H1 (cell line): ENCODE measurements at regions not wholly inside any gene's neighbourhood (a gene's known extent, or its start where the extent isn't known, plus 50 kb on each side); places are given as distances from the start of the nearest gene placed in this dataset.

ENCODE experiments used
- CTCF ChIA-PET: fragments of 300-600 bp; sonication (Branson Sonifier 250); formaldehyde crosslinking; loops from one replicate; lab custom pipeline; 2021; ENCODE audit not compliant: partially characterized antibody; lab: Charles Lee
- POLR2A ChIA-PET: fragments of 300-600 bp; sonication (Branson Sonifier 250); formaldehyde crosslinking; loops from one replicate; lab custom pipeline; 2021; ENCODE audit warnings: inconsistent platforms; ENCODE audit not compliant: partially characterized antibody; lab: Charles Lee
- DNase-seq, 2 experiments: peaks; one replicate each; pipeline versions ENCODE4 v3.0.0 to v3.0.0-alpha.2; 2010 to 2022; ENCODE audit warnings: low spot score in 2 of 2, low read depth in 1 of 2, mixed read lengths in 1 of 2
- FAIRE-seq: peaks from 2 replicates; lab custom pipeline; 2011; peaks lifted over from hg19 to GRCh38; lab: Jason Lieb, UNC
- H2AFZ ChIP-seq: 2 replicates; pipeline ENCODE4 v1.8.1; 2012; ENCODE audit warnings: low read length, inconsistent platforms
- H2AK5ac ChIP-seq: 2 replicates; pipeline ENCODE4 v1.6.1; 2013; ENCODE audit warnings: low read depth, low read length
- H2BK120ac ChIP-seq: replicated peaks from 2 replicates; pipeline ENCODE3; 2013; ENCODE audit warnings: low read depth, low read length, inconsistent platforms
- H2BK12ac ChIP-seq: 2 replicates; pipeline ENCODE4 v1.6.1; 2013; ENCODE audit warnings: low read depth, low read length
- H2BK15ac ChIP-seq: 2 replicates; pipeline ENCODE4 v1.6.1; 2013; ENCODE audit warnings: low read length
- H2BK20ac ChIP-seq: 2 replicates; pipeline ENCODE4 v1.6.1; 2013; ENCODE audit warnings: low read length
- H2BK5ac ChIP-seq: 2 replicates; pipeline ENCODE4 v1.6.1; 2013; ENCODE audit warnings: low read depth, low read length
- H3K14ac ChIP-seq: 2 replicates; pipeline ENCODE4 v1.6.1; 2013; ENCODE audit warnings: inconsistent platforms; ENCODE audit not compliant: insufficient read length
- H3K18ac ChIP-seq: 2 replicates; pipeline ENCODE4 v1.6.1; 2013; ENCODE audit warnings: low read length; ENCODE audit errors: extremely low read depth
- H3K23ac ChIP-seq: 2 replicates; pipeline ENCODE4 v1.6.1; 2013; ENCODE audit warnings: inconsistent platforms; ENCODE audit not compliant: insufficient read length
- H3K23me2 ChIP-seq: 2 replicates; pipeline ENCODE4 v1.6.1; 2013; ENCODE audit warnings: low read depth, low read length
- H3K27ac ChIP-seq: 2 replicates; pipeline ENCODE4 v1.6.1; 2011; ENCODE audit warnings: low read depth, low read length, inconsistent platforms
- H3K27me3 ChIP-seq, 4 experiments: replicated peaks in 1 of 4; 1 replicate in 1 of 4; 2 replicates in 3 of 4; pipeline versions ENCODE4 v1.6.1 to v1.8.1; 2011 to 2013; ENCODE audit warnings: low read length in 3 of 4, mild to moderate bottlenecking in 3 of 4, inconsistent platforms in 2 of 4, mixed read lengths in 2 of 4, moderate library complexity in 1 of 4; ENCODE audit not compliant: control insufficient read depth in 3 of 4, insufficient read depth in 3 of 4; ENCODE audit errors: extremely low read depth in 1 of 4
- H3K36me3 ChIP-seq, 4 experiments: 2 replicates each; pipeline versions ENCODE4 v1.6.1 to v1.8.1; 2011 to 2013; ENCODE audit warnings: mild to moderate bottlenecking in 4 of 4, low read length in 3 of 4, moderate library complexity in 2 of 4, control low read depth in 1 of 4, inconsistent platforms in 1 of 4; ENCODE audit not compliant: insufficient read depth in 4 of 4, control insufficient read depth in 2 of 4
- H3K4ac ChIP-seq: replicated peaks from 2 replicates; pipeline ENCODE3; 2013; ENCODE audit warnings: low read length, low read depth, mixed read lengths, inconsistent platforms; ENCODE audit not compliant: insufficient read length
- H3K4me1 ChIP-seq, 4 experiments: replicated peaks in 1 of 4; 1 replicate in 1 of 4; 2 replicates in 3 of 4; pipeline versions ENCODE4 v1.6.1 to v1.8.1; 2011 to 2013; ENCODE audit warnings: low read length in 3 of 4, inconsistent platforms in 2 of 4, mixed read lengths in 1 of 4; ENCODE audit not compliant: insufficient read depth in 4 of 4, control insufficient read depth in 3 of 4
- H3K4me2 ChIP-seq, 2 experiments: 2 replicates each; pipeline versions ENCODE4 v1.6.1 to v1.8.1; 2011 to 2013; ENCODE audit warnings: low read depth in 2 of 2, low read length in 2 of 2, control low read depth in 1 of 2, inconsistent platforms in 1 of 2, mild to moderate bottlenecking in 1 of 2; ENCODE audit not compliant: insufficient read depth in 1 of 2
- H3K4me3 ChIP-seq, 4 experiments: fragments of 200-600, 300-600 bp in 1 of 4; sonication (generic), shearing (Covaris generic), sonication (Bioruptor Twin) in 1 of 4; 2 replicates each; pipeline versions ENCODE4 v1.5.1 to v1.8.1; 2011 to 2016; ENCODE audit warnings: low read length in 4 of 4, low read depth in 3 of 4, control low read depth in 2 of 4, inconsistent platforms in 2 of 4, mild to moderate bottlenecking in 2 of 4, mixed read lengths in 1 of 4, moderate library complexity in 1 of 4; ENCODE audit not compliant: insufficient read depth in 2 of 4; ENCODE audit errors: extremely low read depth in 1 of 4
- H3K56ac ChIP-seq: replicated peaks from 2 replicates; pipeline ENCODE3; 2013; ENCODE audit warnings: low read depth, mild to moderate bottlenecking, mixed read lengths, low read length, inconsistent platforms; ENCODE audit not compliant: insufficient read length
- H3K79me1 ChIP-seq: 2 replicates; pipeline ENCODE4 v1.6.1; 2013; ENCODE audit warnings: low read depth, low read length, control low read depth
- H3K79me2 ChIP-seq, 2 experiments: 2 replicates each; pipeline versions ENCODE4 v1.6.1 to v1.8.1; 2012 to 2013; ENCODE audit warnings: low read length in 2 of 2, mild to moderate bottlenecking in 2 of 2, inconsistent platforms in 1 of 2; ENCODE audit not compliant: insufficient read depth in 2 of 2, control insufficient read depth in 1 of 2
- H3K9ac ChIP-seq, 4 experiments: replicated peaks in 1 of 4; 1 replicate in 1 of 4; 2 replicates in 3 of 4; pipeline versions ENCODE4 v1.6.1 to v1.8.1; 2011 to 2013; ENCODE audit warnings: low read depth in 3 of 4, low read length in 3 of 4, control low read depth in 2 of 4, mild to moderate bottlenecking in 2 of 4, moderate library complexity in 2 of 4, inconsistent platforms in 1 of 4; ENCODE audit errors: extremely low read depth in 1 of 4
- H3K9me3 ChIP-seq, 2 experiments: 2 replicates each; pipeline versions ENCODE4 v1.6.1 to v1.8.1; 2012 to 2013; ENCODE audit warnings: mild to moderate bottlenecking in 2 of 2, moderate library complexity in 2 of 2, control low read depth in 1 of 2, inconsistent platforms in 1 of 2, low read depth in 1 of 2, low read length in 1 of 2, mixed read lengths in 1 of 2; ENCODE audit not compliant: insufficient read depth in 2 of 2
- H4K20me1 ChIP-seq, 2 experiments: replicated peaks in 1 of 2; 2 replicates each; pipeline versions ENCODE3 to v1.8.1; 2011 to 2013; ENCODE audit warnings: inconsistent platforms in 2 of 2, low read length in 2 of 2, mild to moderate bottlenecking in 1 of 2; ENCODE audit not compliant: insufficient read depth in 2 of 2, control insufficient read depth in 1 of 2
- H4K5ac ChIP-seq: 2 replicates; pipeline ENCODE4 v1.6.1; 2013; ENCODE audit warnings: low read length, low read depth, mixed read lengths, inconsistent platforms; ENCODE audit not compliant: insufficient read length
- H4K8ac ChIP-seq: 2 replicates; pipeline ENCODE4 v1.8.0; 2013; ENCODE audit warnings: mild to moderate bottlenecking, moderate library complexity, low read length, inconsistent platforms; ENCODE audit not compliant: insufficient read depth; ENCODE audit errors: extremely low read depth
- H4K91ac ChIP-seq: replicated peaks from 2 replicates; pipeline ENCODE3; 2013; ENCODE audit warnings: low read length, mixed read lengths, inconsistent platforms; ENCODE audit not compliant: insufficient read length
- ASH2L ChIP-seq: fragments of 200-600, 300-600 bp; sonication (generic); IDR thresholded peaks from one replicate; pipeline ENCODE4 v1.7.1; 2017; ENCODE audit warnings: low read length
- BACH1 ChIP-seq: IDR thresholded peaks from 2 replicates; pipeline ENCODE4 v1.6.1; 2012; ENCODE audit warnings: low read length, improper control_type of control experiment
- CBX5 ChIP-seq: fragments of 300-800, 300-1000 bp; sonication (generic); IDR thresholded peaks from 2 replicates; pipeline ENCODE4 v1.7.1; 2016; ENCODE audit warnings: antibody characterized with exemption, low read length, low read depth
- CREB1 ChIP-seq: IDR thresholded peaks from 2 replicates; pipeline ENCODE4 v1.6.1; 2012; ENCODE audit warnings: inconsistent platforms
- FOSL1 ChIP-seq: IDR thresholded peaks from 2 replicates; pipeline ENCODE4 v1.6.1; 2011; ENCODE audit warnings: mild to moderate bottlenecking, low read depth, low read length, moderate library complexity; ENCODE audit not compliant: insufficient read depth
- HDAC6 ChIP-seq: IDR thresholded peaks from one replicate; pipeline ENCODE4 v1.7.1; 2012; ENCODE audit warnings: low read depth, mild to moderate bottlenecking, inconsistent platforms, low read length, moderate library complexity
- JUN ChIP-seq: IDR thresholded peaks from 2 replicates; pipeline ENCODE4 v1.6.1; 2011; ENCODE audit warnings: low read depth, mild to moderate bottlenecking, improper control_type of control experiment, low read length
- JUND ChIP-seq: IDR thresholded peaks from 2 replicates; pipeline ENCODE4 v1.6.1; 2011; ENCODE audit warnings: mild to moderate bottlenecking, improper control_type of control experiment, low read length
- NANOG ChIP-seq: IDR thresholded peaks from 2 replicates; pipeline ENCODE4 v1.6.1; 2011; ENCODE audit warnings: low read length, low read depth, mild to moderate bottlenecking, inconsistent platforms; ENCODE audit not compliant: insufficient read depth, poor library complexity, severe bottlenecking
- RBBP5 ChIP-seq: IDR thresholded peaks from 2 replicates; pipeline ENCODE4 v1.7.1; 2012; ENCODE audit warnings: low read depth, mild to moderate bottlenecking, inconsistent platforms, low read length, moderate library complexity, borderline replicate concordance
- SAP30 ChIP-seq: fragments of 300-600 bp; sonication (generic); IDR thresholded peaks from 2 replicates; pipeline ENCODE4 v1.7.1; 2012; ENCODE audit warnings: low read length, moderate library complexity, mild to moderate bottlenecking, inconsistent platforms; ENCODE audit not compliant: insufficient read depth, insufficient replicate concordance
- TEAD4 ChIP-seq: IDR thresholded peaks from 2 replicates; pipeline ENCODE4 v1.6.1; 2012; ENCODE audit warnings: low read depth, low read length, inconsistent platforms, mixed read lengths
- WGBS, 2 experiments: shearing (Covaris generic) in 1 of 2; methylation state at CpG; one replicate each; pipeline versions ENCODE4 v1.1.6 to v1.1.7; 2013 to 2015; ENCODE audit warnings: low lambda C conversion rate in 2 of 2, mixed read lengths in 2 of 2, inconsistent platforms in 1 of 2, low coverage in 1 of 2, missing lambda C conversion rate in 1 of 2; ENCODE audit not compliant: insufficient replicate concordance in 2 of 2, insufficient coverage in 1 of 2, insufficient read length in 1 of 2; ENCODE audit errors: extremely low coverage in 1 of 2, missing lambda C conversion rate in 1 of 2; 5-methylcytosine and 5-hydroxymethylcytosine counted together

DNA sequence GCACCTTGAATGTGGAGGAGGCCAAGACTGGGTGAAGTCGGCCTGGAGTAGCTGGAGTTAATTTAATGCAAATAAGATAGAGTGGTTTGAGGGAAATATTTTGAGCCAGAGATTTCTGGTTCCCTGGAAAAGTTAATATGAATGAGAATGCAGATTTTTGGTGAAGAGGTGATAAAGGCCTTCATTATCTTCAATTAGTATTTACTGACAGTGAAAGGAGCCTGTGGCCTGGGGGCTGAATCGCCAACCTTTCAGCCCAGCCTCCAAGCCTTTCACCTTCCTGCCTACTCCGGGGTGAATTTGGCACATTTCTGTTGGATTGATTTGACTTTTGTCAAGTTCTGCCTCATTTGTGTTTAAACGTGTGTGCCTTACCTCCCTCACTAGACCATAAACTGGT lies 147.8 kb downstream of the SOX2 start:
- H3K4me1 ChIP-seq: peaks cover 0 to 18% (median 9%) of the 10 kb centered on the region in 4 experiments; a peak in 5 of 7 replicates
- H3K9me3 ChIP-seq: no peaks in the 10 kb centered on the region
- H3K4me3 ChIP-seq: peak overlapping the region in 1 of 4 experiments; percentile 29; a peak in 2 of 8 replicates
- H3K79me2 ChIP-seq: no peaks in the 10 kb centered on the region
- no peaks in the 10 kb centered on the region for H3K27me3 ChIP-seq
- no peak overlapping the region for H4K8ac ChIP-seq
- H2BK120ac ChIP-seq: peak overlapping the region; percentile 68
- no peak overlapping the region for H3K14ac ChIP-seq
- peak overlapping the region; percentile 43 to 53 for H3K4me2 ChIP-seq
- CTCF ChIA-PET: interaction anchor here (1.0 to 1.4 kb wide), 3 partner anchors 21 to 535 kb away, joined by 3 read pairs; no protein-coding TSS in a partner anchor
- H2AK5ac ChIP-seq: no peak overlapping the region
- no peak overlapping the region for H3K56ac ChIP-seq
- no peak overlapping the region; the same call in 1 of the 2 replicates for H2BK20ac ChIP-seq
- no peaks in the 10 kb centered on the region for H3K23me2 ChIP-seq
- H3K27ac ChIP-seq: peak overlapping the region; percentile 18; the same call in 1 of the 2 replicates
- H3K23ac ChIP-seq: no peak overlapping the region
- H2BK12ac ChIP-seq: peak overlapping the region; percentile 18; the same call in 1 of the 2 replicates
- H2BK15ac ChIP-seq: no peak overlapping the region
- H3K4ac ChIP-seq: peak overlapping the region; percentile 10
- H3K18ac ChIP-seq: no peak overlapping the region
- H3K79me1 ChIP-seq: no peaks in the 10 kb centered on the region
- POLR2A ChIA-PET: no interaction called here
- peak overlapping the region; percentile 90 for H2BK5ac ChIP-seq
- H2AFZ ChIP-seq: 0 out of 2 replicates have a peak overlapping the region, but pooled peaks have one; percentile 0
- peak in 1 of 2 experiments; percentile 54 for DNase-seq
- peak overlapping the region; percentile 63 for H4K91ac ChIP-seq
- WGBS, 2 experiments: 21% methylated on average over 4 of the region's 4 CpGs; no CpG with 5 or more reads in 1 of the 2 experiments
- TF ChIP-seq ASH2L: no peak
- TF ChIP-seq TEAD4: no peak
- no peak for TF ChIP-seq SAP30
- no peak for TF ChIP-seq JUND
- no peak for TF ChIP-seq JUN
- no peak for TF ChIP-seq RBBP5
- TF ChIP-seq CBX5: no peak
- no peak for TF ChIP-seq NANOG
- TF ChIP-seq BACH1: no peak
- TF ChIP-seq FOSL1: no peak
- TF ChIP-seq CREB1: no peak
- TF ChIP-seq HDAC6: no peak
- FAIRE-seq: no peak
- peak overlapping the region; percentile 2 for H4K5ac ChIP-seq
- no peak overlapping the region for H3K9ac ChIP-seq
- H3K36me3 ChIP-seq: no peaks in the 10 kb centered on the region
- H4K20me1 ChIP-seq: no peaks in the 10 kb centered on the region
